ENCODE measurements at regions not wholly inside any gene's neighbourhood (a gene's known extent, or its start where the extent isn't known, plus 50 kb on each side); places are given as distances from the start of the nearest gene placed in this dataset.

DNA sequence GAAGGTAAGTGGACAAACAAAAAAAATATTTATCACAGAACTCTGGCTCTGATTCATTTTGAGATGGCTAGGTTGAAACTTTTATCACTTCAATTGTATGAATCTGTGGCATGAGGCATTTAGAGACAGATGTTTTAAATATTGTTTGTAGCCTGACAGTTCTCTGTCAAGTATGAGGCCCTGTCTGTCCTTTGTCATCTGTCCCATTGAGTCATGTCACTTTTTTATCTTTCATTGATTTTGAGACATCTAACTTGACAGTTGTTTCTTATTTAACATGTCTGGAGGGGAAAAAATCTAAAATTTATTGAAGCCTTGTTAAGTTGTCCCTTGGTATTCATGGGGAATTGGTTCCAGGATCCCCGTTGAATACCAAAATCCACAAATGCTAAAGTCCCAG, 829.5 kb downstream of the FSCB start:
- DNase-seq (no peak), ATAC-seq (no peak)
- TF ChIP-seq POLR2A (IDR thresholded peaks at IDR 0.05), result no peak
- no peak for TF ChIP-seq CTCF (IDR thresholded peaks at IDR 0.05)
- WGBS, 4 donors, result 54 to 67% (median 61%) methylated on average over 1 of the region's 1 CpG
- peaks cover 0 to 6% (median 0%) of the 10 kb centered on the region in 12 donors for H3K9me3 ChIP-seq
- no peak overlapping the region for H3K27ac ChIP-seq
- no peak overlapping the region for H3K4me3 ChIP-seq
- intact Hi-C loops (cut with DNase I), result no loop called here
- no peaks in the 10 kb centered on the region for H3K36me3 ChIP-seq
- H3K4me1 ChIP-seq, result no peaks in the 10 kb centered on the region
- H3K27me3 ChIP-seq, result no peaks in the 10 kb centered on the region

DNA sequence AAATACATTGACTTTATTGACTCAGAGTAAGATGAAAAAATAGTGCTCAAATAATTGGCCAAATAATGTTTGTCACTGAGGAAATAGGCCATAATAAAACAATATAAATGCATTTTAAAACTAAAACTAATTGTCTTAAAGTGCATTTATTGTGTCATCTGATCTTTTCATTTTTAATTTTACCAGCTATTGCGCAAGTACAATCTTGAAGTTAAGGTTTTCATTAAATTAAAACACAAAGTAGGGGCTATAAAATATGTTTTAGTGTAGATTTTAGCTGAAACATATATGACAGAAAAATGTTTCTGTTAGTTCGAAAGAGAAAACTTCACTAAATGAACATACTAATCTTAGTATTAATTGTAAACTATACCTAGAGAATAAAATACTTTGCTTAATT, 832.8 kb downstream of the FSCB start:
- H3K27ac ChIP-seq, result no peak overlapping the region
- H3K4me3 ChIP-seq, result no peak overlapping the region
- H3K36me3 ChIP-seq, result no peaks in the 10 kb centered on the region
- H3K27me3 ChIP-seq, result no peaks in the 10 kb centered on the region
- intact Hi-C loops (cut with DNase I), result no loop called here
- no peak for TF ChIP-seq CTCF (IDR thresholded peaks at IDR 0.05)
- DNase-seq, result no peak
- ATAC-seq, result no peak
- H3K4me1 ChIP-seq, result no peaks in the 10 kb centered on the region
- peaks cover 0 to 9% (median 0%) of the 10 kb centered on the region in 12 donors for H3K9me3 ChIP-seq
- WGBS, 4 donors, result 85 to 88% (median 86%) methylated on average over 2 of the region's 2 CpGs

DNA sequence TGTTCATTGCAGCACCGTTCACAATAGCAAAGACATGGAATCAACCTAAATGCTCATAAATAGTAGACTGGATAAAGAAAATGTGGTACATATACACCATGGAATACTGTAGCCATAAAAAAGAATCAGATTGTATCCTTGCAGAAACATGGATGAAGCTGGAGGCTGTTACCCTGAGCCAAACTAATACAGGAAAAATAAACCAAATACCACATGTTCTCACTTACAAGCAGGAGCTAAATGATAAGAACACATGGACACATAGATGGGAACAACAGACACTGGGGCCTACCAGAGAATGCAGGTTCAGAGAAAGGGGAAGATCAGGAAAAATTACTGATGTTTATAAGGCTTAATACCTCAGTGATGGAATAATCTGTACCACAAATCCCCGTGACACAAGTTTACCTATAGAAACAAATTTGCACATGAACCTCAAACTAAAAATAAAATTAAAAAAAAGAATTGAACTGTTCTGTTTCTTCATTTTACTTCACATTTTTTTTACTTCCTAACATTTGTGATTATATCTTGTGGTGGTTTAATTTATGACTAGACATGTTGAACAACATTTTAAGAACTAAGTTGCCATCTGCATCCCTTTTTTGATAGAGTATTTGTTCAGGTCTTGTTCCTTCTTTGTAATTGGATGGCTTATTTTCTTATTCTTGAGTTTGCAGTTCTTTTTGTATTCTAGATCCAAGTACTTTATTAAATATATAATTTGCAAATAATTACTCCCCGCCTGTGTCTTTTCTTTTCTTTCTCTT, 835.2 kb downstream of the FSCB start:
- H3K36me3 ChIP-seq, result no peaks in the 10 kb centered on the region
- WGBS, 4 donors, result 74 to 84% (median 79%) methylated on average over 3 of the region's 3 CpGs
- ATAC-seq, result no peak
- no peak overlapping the region for H3K4me3 ChIP-seq
- H3K9me3 ChIP-seq, result peaks cover 0 to 16% (median 0%) of the 10 kb centered on the region in 12 donors
- intact Hi-C loops (cut with DNase I), result no loop called here
- TF ChIP-seq CTCF (IDR thresholded peaks at IDR 0.05), result no peak
- no peak for TF ChIP-seq POLR2A (IDR thresholded peaks at IDR 0.05)
- no peak overlapping the region for H3K27ac ChIP-seq
- no peaks in the 10 kb centered on the region for H3K4me1 ChIP-seq
- no peak for DNase-seq
- H3K27me3 ChIP-seq, result no peaks in the 10 kb centered on the region

DNA sequence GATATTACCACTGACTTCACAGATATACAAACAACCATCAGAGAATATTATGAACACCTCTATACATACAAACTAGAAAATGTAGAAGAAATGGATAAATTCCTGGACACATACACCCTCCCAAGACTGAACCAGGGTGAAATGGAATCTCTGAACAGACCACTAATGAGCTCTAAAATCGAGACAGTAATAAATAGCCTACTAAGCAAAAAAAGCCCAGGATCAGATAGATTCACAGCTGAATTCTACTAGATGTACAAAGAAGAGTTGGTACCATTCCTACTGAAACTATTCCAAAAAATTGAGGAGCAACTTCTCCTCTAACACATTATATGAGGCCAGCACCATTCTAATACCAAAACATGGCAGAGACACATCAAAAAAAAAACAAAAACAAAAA, 837.7 kb downstream of the FSCB start:
- no peak for ATAC-seq
- Histone ChIP-seq H3K36me3 (no peaks in the 10 kb centered on the region), H3K9me3 (peaks cover 0 to 16% (median 0%) of the 10 kb centered on the region in 12 donors), H3K4me1 (no peaks in the 10 kb centered on the region), H3K4me3 (no peak overlapping the region), H3K27ac (no peak overlapping the region), H3K27me3 (no peaks in the 10 kb centered on the region)
- intact Hi-C loops (cut with DNase I), result no loop called here
- no peak for DNase-seq
- TF ChIP-seq POLR2A (IDR thresholded peaks at IDR 0.05) (no peak), CTCF (IDR thresholded peaks at IDR 0.05) (no peak)
- WGBS, 4 donors, result 46 to 58% (median 55%) methylated on average over 1 of the region's 1 CpG
